Activated naive CD8-positive, alpha-beta T cell treated with anti-CD3 and anti-CD28 coated beads, Interleukin-2, amount 10 ng/mL, durations not matched to agents 7 days and 5 days (primary cell): ENCODE measurements at regions not wholly inside any gene's neighbourhood (a gene's known extent, or its start where the extent isn't known, plus 50 kb on each side); places are given as distances from the start of the nearest gene placed in this dataset.
A peak's percentile ranks its signal among the peaks of the same experiment; 100 is the strongest.

ENCODE experiments used
- ATAC-seq: fragments of 150-1000 bp; cut with Tn5 transposase; one replicate; pipeline ENCODE4 v1.10.0; 2021; ENCODE audit warnings: low read depth, moderate library complexity
- POLR2A ChIA-PET: fragments of 350-600 bp; sonication (Branson Sonifier 250); formaldehyde crosslinking; loops from one replicate; lab custom pipeline; 2021; ENCODE audit warnings: antibody characterized with exemption; lab: Charles Lee
- DNase-seq: peaks from one replicate; pipeline ENCODE4 v3.0.0; 2021
- H3K27ac Mint-ChIP-seq: one replicate; pipeline ENCODE4 v1.8.0; 2022; ENCODE audit warnings: mild to moderate bottlenecking, mixed read lengths
- H3K27me3 Mint-ChIP-seq: one replicate; pipeline ENCODE4 v1.8.0; 2022; ENCODE audit warnings: mild to moderate bottlenecking, moderate library complexity, mixed read lengths
- H3K36me3 Mint-ChIP-seq: one replicate; pipeline ENCODE4 v1.8.0; 2021; ENCODE audit warnings: mild to moderate bottlenecking, mixed read lengths
- H3K4me1 Mint-ChIP-seq: one replicate; pipeline ENCODE4 v1.8.0; 2021; ENCODE audit warnings: mixed read lengths
- H3K4me3 Mint-ChIP-seq: one replicate; pipeline ENCODE4 v1.8.0; 2022; ENCODE audit warnings: mild to moderate bottlenecking, moderate library complexity, mixed read lengths
- H3K9me3 Mint-ChIP-seq: one replicate; pipeline ENCODE4 v1.8.0; 2021; ENCODE audit warnings: mixed read lengths

- H3K9me3 Mint-ChIP-seq = no peaks in the 10 kb centered on the region
- no peak overlapping the region for H3K4me3 Mint-ChIP-seq
- no peak overlapping the region for H3K27ac Mint-ChIP-seq
- H3K36me3 Mint-ChIP-seq = no peaks in the 10 kb centered on the region
- DNase-seq (no peak), ATAC-seq (no peak)
- H3K4me1 Mint-ChIP-seq = peaks cover 16% of the 10 kb centered on the region
- POLR2A ChIA-PET = interaction anchor here (1.0 kb wide), 1 partner anchor 16 kb away, joined by 4 read pairs; no protein-coding TSS in a partner anchor
- peaks cover 53% of the 10 kb centered on the region for H3K27me3 Mint-ChIP-seq
Observed at GRCh38 chr15:70470556-70471191, 292.7 kb downstream of the UACA start.

GRCh38 chr15:70469651-70470555 is 293.5 kb downstream of the UACA start:
- ATAC-seq (no peak), DNase-seq (no peak)
- Mint-ChIP-seq H3K4me3 (no peak overlapping the region), H3K36me3 (no peaks in the 10 kb centered on the region), H3K9me3 (no peaks in the 10 kb centered on the region), H3K27ac (no peak overlapping the region), H3K4me1 (peaks cover 9% of the 10 kb centered on the region), H3K27me3 (peaks cover 55% of the 10 kb centered on the region)
- POLR2A ChIA-PET = no interaction called here

- Mint-ChIP-seq H3K27me3 (peaks cover 58% of the 10 kb centered on the region), H3K9me3 (no peaks in the 10 kb centered on the region), H3K36me3 (no peaks in the 10 kb centered on the region), H3K4me1 (peaks cover 6% of the 10 kb centered on the region), H3K4me3 (no peak overlapping the region), H3K27ac (no peak overlapping the region)
- ATAC-seq (no peak), DNase-seq (no peak)
- POLR2A ChIA-PET = no interaction called here
Observed at GRCh38 chr15:70469182-70469581, 294.2 kb downstream of the UACA start.

- DNase-seq = no peak
- POLR2A ChIA-PET = interaction anchor here (0.8 to 1.9 kb wide), 3 partner anchors 8 to 199 kb away, joined by 3 to 4 read pairs (median 3); no protein-coding TSS in a partner anchor
- H3K4me3 Mint-ChIP-seq = no peak overlapping the region
- H3K36me3 Mint-ChIP-seq = no peaks in the 10 kb centered on the region
- no peaks in the 10 kb centered on the region for H3K9me3 Mint-ChIP-seq
- peaks cover 4% of the 10 kb centered on the region for H3K4me1 Mint-ChIP-seq
- peak; percentile 86 for ATAC-seq
- H3K27me3 Mint-ChIP-seq = peaks cover 51% of the 10 kb centered on the region
- no peak overlapping the region for H3K27ac Mint-ChIP-seq
Observed at GRCh38 chr15:70466895-70467529, 296.3 kb downstream of the UACA start.

- no peaks in the 10 kb centered on the region for H3K9me3 Mint-ChIP-seq
- no peaks in the 10 kb centered on the region for H3K36me3 Mint-ChIP-seq
- H3K27me3 Mint-ChIP-seq = peaks cover 53% of the 10 kb centered on the region
- H3K4me1 Mint-ChIP-seq = peaks cover 4% of the 10 kb centered on the region
- no peak overlapping the region for H3K27ac Mint-ChIP-seq
- H3K4me3 Mint-ChIP-seq = no peak overlapping the region
- DNase-seq = no peak
- POLR2A ChIA-PET = interaction anchor here (0.8 to 1.9 kb wide), 3 partner anchors 9 to 199 kb away, joined by 3 to 4 read pairs (median 3); no protein-coding TSS in a partner anchor
- ATAC-seq = no peak
Observed at GRCh38 chr15:70466305-70466704, 297.1 kb downstream of the UACA start.

- no peak overlapping the region for H3K4me3 Mint-ChIP-seq
- peaks cover 4% of the 10 kb centered on the region for H3K4me1 Mint-ChIP-seq
- H3K9me3 Mint-ChIP-seq = no peaks in the 10 kb centered on the region
- H3K27me3 Mint-ChIP-seq = peaks cover 55% of the 10 kb centered on the region
- H3K36me3 Mint-ChIP-seq = no peaks in the 10 kb centered on the region
- ATAC-seq = no peak
- POLR2A ChIA-PET = interaction anchor here (1.9 kb wide), 1 partner anchor 9 kb away, joined by 4 read pairs; no protein-coding TSS in a partner anchor
- DNase-seq = no peak
- H3K27ac Mint-ChIP-seq = no peak overlapping the region
Observed at GRCh38 chr15:70465812-70466211, 297.5 kb downstream of the UACA start.

GRCh38 chr15:70463453-70463834 is 299.9 kb downstream of the UACA start:
- no peak for ATAC-seq
- no peak overlapping the region for H3K27ac Mint-ChIP-seq
- H3K27me3 Mint-ChIP-seq = peaks cover 58% of the 10 kb centered on the region
- H3K9me3 Mint-ChIP-seq = no peaks in the 10 kb centered on the region
- POLR2A ChIA-PET = no interaction called here
- H3K4me3 Mint-ChIP-seq = no peak overlapping the region
- no peak for DNase-seq
- H3K36me3 Mint-ChIP-seq = no peaks in the 10 kb centered on the region
- H3K4me1 Mint-ChIP-seq = peaks cover 15% of the 10 kb centered on the region

GRCh38 chr15:70461992-70462391 is 301.4 kb downstream of the UACA start:
- no peaks in the 10 kb centered on the region for H3K36me3 Mint-ChIP-seq
- peaks cover 13% of the 10 kb centered on the region for H3K4me1 Mint-ChIP-seq
- POLR2A ChIA-PET = no interaction called here
- peaks cover 58% of the 10 kb centered on the region for H3K27me3 Mint-ChIP-seq
- ATAC-seq = no peak
- H3K4me3 Mint-ChIP-seq = no peak overlapping the region
- no peaks in the 10 kb centered on the region for H3K9me3 Mint-ChIP-seq
- no peak for DNase-seq
- no peak overlapping the region for H3K27ac Mint-ChIP-seq

GRCh38 chr15:70461017-70461416 is 302.3 kb downstream of the UACA start:
- DNase-seq = no peak
- POLR2A ChIA-PET = no interaction called here
- H3K4me3 Mint-ChIP-seq = no peak overlapping the region
- no peak for ATAC-seq
- no peak overlapping the region for H3K27ac Mint-ChIP-seq
- peaks cover 64% of the 10 kb centered on the region for H3K27me3 Mint-ChIP-seq
- H3K9me3 Mint-ChIP-seq = no peaks in the 10 kb centered on the region
- peaks cover 10% of the 10 kb centered on the region for H3K4me1 Mint-ChIP-seq
- H3K36me3 Mint-ChIP-seq = no peaks in the 10 kb centered on the region

- H3K9me3 Mint-ChIP-seq = no peaks in the 10 kb centered on the region
- no peaks in the 10 kb centered on the region for H3K36me3 Mint-ChIP-seq
- POLR2A ChIA-PET = no interaction called here
- H3K4me3 Mint-ChIP-seq = no peak overlapping the region
- H3K4me1 Mint-ChIP-seq = peaks cover 10% of the 10 kb centered on the region
- DNase-seq (no peak), ATAC-seq (no peak)
- peaks cover 49% of the 10 kb centered on the region for H3K27me3 Mint-ChIP-seq
- no peak overlapping the region for H3K27ac Mint-ChIP-seq
Observed at GRCh38 chr15:70459312-70459711, 304.0 kb downstream of the UACA start.

GRCh38 chr15:70453766-70454165 is 309.6 kb downstream of the UACA start:
- POLR2A ChIA-PET = no interaction called here
- ATAC-seq (no peak), DNase-seq (no peak)
- H3K4me1 Mint-ChIP-seq = peaks cover 37% of the 10 kb centered on the region
- H3K36me3 Mint-ChIP-seq = peaks cover 2% of the 10 kb centered on the region
- H3K9me3 Mint-ChIP-seq = no peaks in the 10 kb centered on the region
- no peak overlapping the region for H3K27ac Mint-ChIP-seq
- H3K27me3 Mint-ChIP-seq = peaks cover 29% of the 10 kb centered on the region
- peak overlapping the region; percentile 45 for H3K4me3 Mint-ChIP-seq

GRCh38 chr15:70453238-70453637 is 310.1 kb downstream of the UACA start:
- ATAC-seq (no peak), DNase-seq (no peak)
- POLR2A ChIA-PET = interaction anchor here (0.6 kb wide), 1 partner anchor 33 kb away, joined by 3 read pairs; no protein-coding TSS in a partner anchor
- Mint-ChIP-seq H3K4me3 (peak overlapping the region; percentile 45), H3K27ac (no peak overlapping the region), H3K9me3 (no peaks in the 10 kb centered on the region), H3K36me3 (peaks cover 2% of the 10 kb centered on the region), H3K27me3 (peaks cover 28% of the 10 kb centered on the region), H3K4me1 (peaks cover 41% of the 10 kb centered on the region)
